ENCODE measurements at regions not wholly inside any gene's neighbourhood (a gene's known extent, or its start where the extent isn't known, plus 50 kb on each side); places are given as distances from the start of the nearest gene placed in this dataset.
"Not testable (repeated sequence)": the region's sequence is repeated elsewhere in the genome, so short reads cannot be mapped to it uniquely, and the experiment has no call there.

GRCh38 chr18:22734791-22735627, 198.1 kb upstream of the RBBP8 start:
- DNase-seq = no peak

- DNase-seq = no peak
Observed at GRCh38 chr18:22737054-22737453, 196.1 kb upstream of the RBBP8 start.

- no peak for DNase-seq
Observed at GRCh38 chr18:22739061-22739642, 194.0 kb upstream of the RBBP8 start.

- no peak for DNase-seq
Observed at GRCh38 chr18:22739789-22740188, 193.3 kb upstream of the RBBP8 start.

GRCh38 chr18:22741318-22741717, 191.8 kb upstream of the RBBP8 start:
- DNase-seq = no peak

- DNase-seq = no peak
Observed at GRCh38 chr18:22742409-22742808, 190.7 kb upstream of the RBBP8 start.

GRCh38 chr18:22745966-22746365, 187.2 kb upstream of the RBBP8 start:
- no peak for DNase-seq

GRCh38 chr18:22752014-22752413, 181.1 kb upstream of the RBBP8 start:
- DNase-seq = no peak

GRCh38 chr18:22753130-22753831, 179.8 kb upstream of the RBBP8 start:
- DNase-seq = no peak

- DNase-seq = not testable (repeated sequence)
Observed at GRCh38 chr18:22764005-22764404, 169.1 kb upstream of the RBBP8 start.

GRCh38 chr18:22765896-22766295, 167.2 kb upstream of the RBBP8 start:
- DNase-seq = no peak

GRCh38 chr18:22767653-22768052, 165.5 kb upstream of the RBBP8 start:
- DNase-seq = no peak

GRCh38 chr18:22773944-22774343, 159.2 kb upstream of the RBBP8 start:
- DNase-seq = no peak

- DNase-seq = no peak
Observed at GRCh38 chr18:22778996-22779395, 154.1 kb upstream of the RBBP8 start.

- DNase-seq = no peak
Observed at GRCh38 chr18:22783245-22783644, 149.9 kb upstream of the RBBP8 start.

GRCh38 chr18:22783662-22784076, 149.5 kb upstream of the RBBP8 start:
- DNase-seq = no peak

GRCh38 chr18:22789052-22789451, 144.1 kb upstream of the RBBP8 start:
- DNase-seq = no peak

- DNase-seq = no peak
Observed at GRCh38 chr18:22789600-22789999, 143.5 kb upstream of the RBBP8 start.

GRCh38 chr18:22790545-22791309, 142.4 kb upstream of the RBBP8 start:
- no peak for DNase-seq

- DNase-seq = no peak
Observed at GRCh38 chr18:22791310-22791610, 141.9 kb upstream of the RBBP8 start.

GRCh38 chr18:22796113-22796512, 137.0 kb upstream of the RBBP8 start:
- DNase-seq = no peak

GRCh38 chr18:22800551-22800951, 132.6 kb upstream of the RBBP8 start:
- DNase-seq = no peak
